ENCODE measurements at regions not wholly inside any gene's neighbourhood (a gene's known extent, or its start where the extent isn't known, plus 50 kb on each side); places are given as distances from the start of the nearest gene placed in this dataset.

GRCh38 chr4:65834707-65835106, 164.4 kb upstream of the EPHA5 start:
- DNase-seq, result no peak

GRCh38 chr4:65831828-65832227, 161.5 kb upstream of the EPHA5 start:
- no peak for DNase-seq

GRCh38 chr4:65825116-65825753, 154.9 kb upstream of the EPHA5 start:
- no peak for DNase-seq

GRCh38 chr4:65819192-65819591, 148.9 kb upstream of the EPHA5 start:
- DNase-seq, result no peak

GRCh38 chr4:65805936-65806335, 135.6 kb upstream of the EPHA5 start:
- no peak for DNase-seq

GRCh38 chr4:65799513-65799912, 129.2 kb upstream of the EPHA5 start:
- DNase-seq, result no peak

- no peak for DNase-seq
Measured at GRCh38 chr4:65798498-65799127, 128.3 kb upstream of the EPHA5 start.

- DNase-seq, result no peak
Measured at GRCh38 chr4:65791812-65792308, 121.6 kb upstream of the EPHA5 start.

- no peak for DNase-seq
Measured at GRCh38 chr4:65791111-65791811, 121.0 kb upstream of the EPHA5 start.

- DNase-seq, result no peak
Measured at GRCh38 chr4:65789805-65790204, 119.5 kb upstream of the EPHA5 start.

GRCh38 chr4:65789341-65789740, 119.1 kb upstream of the EPHA5 start:
- no peak for DNase-seq

GRCh38 chr4:65777270-65777669, 107.0 kb upstream of the EPHA5 start:
- DNase-seq, result no peak

GRCh38 chr4:65773636-65774035, 103.3 kb upstream of the EPHA5 start:
- no peak for DNase-seq

GRCh38 chr4:65747386-65747785, 77.1 kb upstream of the EPHA5 start:
- no peak for DNase-seq

- no peak for DNase-seq
Measured at GRCh38 chr4:65738134-65738533, 67.8 kb upstream of the EPHA5 start.

GRCh38 chr4:65737672-65738071, 67.4 kb upstream of the EPHA5 start:
- no peak for DNase-seq

- DNase-seq, result no peak
Measured at GRCh38 chr4:65724973-65725372, 54.7 kb upstream of the EPHA5 start.

All from stimulated activated CD4-positive, alpha-beta T cell treated with anti-CD3 and anti-CD28 coated beads, Interleukin-2, amount 100 ng/mL, for 48 hours (primary cell).